ENCODE measurements at regions not wholly inside any gene's neighbourhood (a gene's known extent, or its start where the extent isn't known, plus 50 kb on each side); places are given as distances from the start of the nearest gene placed in this dataset.

DNA sequence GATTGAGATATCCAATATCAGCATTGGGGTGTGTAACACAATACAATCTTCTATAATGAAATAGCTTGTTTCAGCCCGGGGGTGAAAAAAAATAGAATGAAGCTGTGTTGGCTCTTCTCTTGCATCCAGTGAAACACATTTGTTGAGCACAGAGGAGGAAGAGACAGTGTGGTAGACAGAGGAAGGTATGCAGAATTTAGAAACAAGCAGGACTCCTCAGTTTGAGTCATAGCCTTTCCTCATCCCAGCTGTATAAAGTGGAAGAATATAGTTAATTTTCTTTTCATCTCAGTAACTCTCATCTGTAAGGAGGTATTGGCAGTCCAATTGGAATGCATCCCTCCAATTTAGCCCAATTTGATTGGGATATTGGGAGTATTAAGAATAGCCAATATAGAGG is 302.2 kb upstream of the VLDLR start:
- DNase-seq, result no peak

- no peak for DNase-seq
Measured at GRCh38 chr9:2320114-2320513, 301.5 kb upstream of the VLDLR start.

DNA sequence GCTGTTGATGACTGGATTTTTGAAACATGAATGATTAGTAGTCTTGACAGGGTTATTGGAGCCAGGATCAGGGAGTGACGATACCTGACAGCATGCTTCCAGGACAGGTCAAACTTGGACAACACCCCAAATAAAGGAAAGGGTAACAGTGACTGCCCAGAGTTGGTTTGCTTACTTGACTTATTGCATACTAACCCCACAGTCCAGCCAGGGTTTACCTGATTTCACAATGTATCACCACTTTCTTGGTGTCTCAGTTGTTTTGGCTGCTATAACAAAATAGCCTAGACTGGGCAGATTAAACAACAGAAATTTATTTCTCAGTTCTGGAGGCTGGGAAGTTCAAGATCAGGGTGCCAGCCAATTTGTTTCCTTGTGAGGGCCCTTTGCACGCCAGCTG is 301.0 kb upstream of the VLDLR start:
- DNase-seq, result no peak

DNA sequence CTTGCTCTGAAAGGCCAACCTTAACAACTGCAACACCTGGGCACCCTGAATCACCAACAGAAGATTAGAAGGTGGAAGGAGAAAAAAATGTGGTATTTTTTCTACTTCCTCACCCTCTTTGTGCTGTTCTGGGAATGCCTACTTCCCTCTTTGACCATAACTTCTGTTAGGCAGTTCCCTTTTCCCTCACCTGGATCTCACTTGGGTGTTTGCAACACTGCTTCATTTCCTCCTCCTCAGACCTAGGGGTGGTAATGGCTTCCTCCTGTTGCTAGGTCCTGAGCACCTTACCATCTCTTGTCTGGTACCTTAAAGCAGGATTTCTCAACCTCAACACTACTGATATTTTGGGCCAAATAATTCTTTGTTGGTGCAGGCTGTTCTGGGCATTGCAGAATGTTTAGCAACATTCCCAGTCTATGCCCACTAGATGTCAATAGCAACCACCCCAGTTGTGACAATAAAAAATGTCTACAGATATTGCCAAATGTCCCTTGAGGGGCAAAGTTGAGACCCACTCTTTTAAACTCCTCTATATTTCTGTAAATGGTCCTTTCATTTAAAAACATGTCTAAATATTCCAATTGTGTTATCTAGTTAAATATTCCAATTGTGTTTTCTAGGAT is 300.0 kb upstream of the VLDLR start:
- DNase-seq, result no peak

DNA sequence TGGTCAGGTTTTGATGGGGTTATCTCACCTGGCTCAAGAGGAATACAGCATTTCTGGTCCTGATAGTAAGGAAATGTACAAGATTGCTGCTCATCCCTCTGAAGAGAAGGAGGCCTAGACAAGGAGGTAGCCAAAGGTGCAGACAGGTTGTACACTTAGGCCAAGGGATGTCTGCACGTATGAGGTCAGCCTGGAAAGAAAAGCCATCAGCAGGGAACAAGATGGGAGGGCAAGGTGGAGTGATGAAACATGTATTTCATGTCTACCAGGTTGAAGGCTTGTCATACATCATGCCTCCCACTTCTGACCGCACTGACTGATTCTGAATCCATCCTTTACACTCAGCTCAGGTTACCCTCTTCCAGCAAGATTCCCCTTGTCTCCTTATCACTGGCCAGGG is 296.8 kb upstream of the VLDLR start:
- DNase-seq, result no peak

GRCh38 chr9:2332663-2333062 is 288.9 kb upstream of the VLDLR start:
- DNase-seq, result no peak

GRCh38 chr9:2335260-2335659 is 286.3 kb upstream of the VLDLR start:
- DNase-seq, result no peak

DNA sequence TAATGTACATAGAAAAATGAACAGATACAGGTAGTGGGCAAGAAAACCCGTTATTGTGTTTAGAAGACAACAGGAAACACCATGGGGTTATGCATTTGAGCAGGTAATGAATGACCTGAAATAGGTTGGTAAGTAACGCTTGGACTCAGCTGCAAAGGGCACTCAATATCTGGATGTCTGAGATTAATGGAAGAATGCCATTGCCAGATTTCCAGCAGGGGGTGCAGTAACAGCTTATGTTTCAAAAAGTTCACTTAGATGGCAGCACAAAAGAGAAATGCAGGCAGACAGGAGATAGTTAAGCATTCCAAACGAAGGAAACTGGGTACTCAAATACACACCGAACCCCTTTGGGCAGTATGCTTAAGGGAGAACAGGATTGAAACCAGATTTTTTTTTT is 285.5 kb upstream of the VLDLR start:
- no peak for DNase-seq

DNA sequence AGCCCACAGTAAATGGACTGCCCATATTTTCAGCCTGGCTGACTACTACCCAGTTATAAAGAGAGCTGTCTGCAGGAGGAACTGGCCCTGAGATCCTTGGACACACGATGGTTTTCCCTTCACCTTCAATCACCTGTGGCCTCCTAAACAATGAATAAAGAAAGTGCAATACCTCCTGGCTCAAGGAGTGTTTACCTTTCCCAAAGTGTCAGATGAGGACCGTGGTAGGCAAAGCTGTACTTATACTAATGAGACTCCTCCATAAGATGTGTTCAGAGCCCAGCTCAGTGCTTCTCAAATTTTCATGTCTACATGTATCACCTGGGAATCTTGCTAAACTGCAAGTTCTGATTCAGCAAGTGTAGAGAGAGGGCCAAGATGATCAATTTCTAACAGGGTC is 284.5 kb upstream of the VLDLR start:
- no peak for DNase-seq

GRCh38 chr9:2337627-2338026 is 284.0 kb upstream of the VLDLR start:
- DNase-seq, result no peak

DNA sequence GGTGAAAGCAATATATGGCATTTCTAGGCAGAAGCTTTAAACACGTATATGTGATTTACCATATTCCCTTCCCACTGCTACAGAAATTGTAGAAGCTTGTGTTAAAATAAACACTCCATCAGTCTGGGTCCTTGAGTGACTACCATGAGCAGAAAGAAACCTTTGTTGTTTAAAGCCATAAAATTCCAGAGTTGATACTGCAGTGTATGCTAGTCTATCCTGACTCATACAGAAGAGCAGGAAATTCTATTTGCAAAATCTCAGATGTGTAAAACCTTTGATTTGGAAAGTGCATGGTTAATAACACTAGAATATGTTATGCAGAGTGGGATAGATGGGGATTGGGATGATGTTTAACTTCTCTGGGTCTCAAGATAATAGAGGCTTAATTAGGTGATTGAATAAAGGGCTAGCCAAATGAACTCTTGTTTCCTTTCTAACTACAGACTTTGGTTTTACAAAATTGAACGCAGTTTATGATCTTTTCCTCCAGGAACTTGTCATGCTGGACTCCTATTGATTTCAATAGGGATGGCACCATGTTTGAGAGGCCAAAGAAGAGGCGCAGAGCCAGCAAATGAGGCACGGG is 282.7 kb upstream of the VLDLR start:
- DNase-seq, result no peak

GRCh38 chr9:2339416-2339815 is 282.2 kb upstream of the VLDLR start:
- DNase-seq, result no peak

GRCh38 chr9:2340046-2340760 is 281.4 kb upstream of the VLDLR start:
- DNase-seq, result no peak

DNA sequence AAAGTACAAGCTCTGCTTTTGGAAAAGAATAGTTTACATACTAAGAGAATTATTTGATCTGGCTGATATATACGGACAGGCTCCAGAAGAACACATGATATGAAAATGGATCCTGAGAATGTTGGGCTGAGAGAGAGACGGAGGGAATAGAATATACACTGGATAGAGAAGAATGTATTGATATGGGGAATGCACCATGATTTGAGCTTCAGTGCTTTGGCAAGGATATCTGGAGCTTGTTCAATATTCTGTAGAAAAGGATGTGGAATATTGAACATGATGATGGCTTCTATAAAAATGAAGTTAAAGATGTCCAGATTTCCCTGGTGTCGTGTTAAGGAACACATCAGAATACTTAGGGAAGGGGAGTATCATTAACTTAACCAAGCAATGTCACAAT is 280.5 kb upstream of the VLDLR start:
- DNase-seq, result no peak

DNA sequence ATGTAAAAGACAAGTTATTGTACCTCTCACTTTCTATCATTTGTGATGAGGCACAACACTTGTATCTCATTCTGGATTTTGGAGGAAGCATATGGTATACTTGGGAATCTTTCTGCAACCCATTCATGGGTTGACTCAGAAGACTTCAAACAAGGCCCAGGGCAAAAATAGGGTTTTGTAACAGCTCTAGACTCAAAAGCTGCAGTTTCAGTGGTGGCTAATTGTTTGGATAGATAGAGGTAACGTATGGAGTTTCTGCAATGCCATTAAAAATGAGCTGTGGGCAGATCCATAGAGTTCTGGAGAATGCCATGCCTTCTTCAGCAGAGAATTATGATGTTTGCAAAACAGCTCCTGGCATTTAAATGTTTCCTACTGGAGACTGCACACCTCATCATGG is 279.6 kb upstream of the VLDLR start:
- DNase-seq, result no peak

GRCh38 chr9:2343756-2344155 is 277.8 kb upstream of the VLDLR start:
- no peak for DNase-seq

- no peak for DNase-seq
Measured at GRCh38 chr9:2344436-2344835, 277.2 kb upstream of the VLDLR start.

- DNase-seq, result no peak
Measured at GRCh38 chr9:2345013-2345412, 276.6 kb upstream of the VLDLR start.

- DNase-seq, result no peak
Measured at GRCh38 chr9:2346277-2346913, 275.2 kb upstream of the VLDLR start.

GRCh38 chr9:2351324-2351723 is 270.3 kb upstream of the VLDLR start:
- no peak for DNase-seq

- no peak for DNase-seq
Measured at GRCh38 chr9:2354216-2354615, 267.4 kb upstream of the VLDLR start.

DNA sequence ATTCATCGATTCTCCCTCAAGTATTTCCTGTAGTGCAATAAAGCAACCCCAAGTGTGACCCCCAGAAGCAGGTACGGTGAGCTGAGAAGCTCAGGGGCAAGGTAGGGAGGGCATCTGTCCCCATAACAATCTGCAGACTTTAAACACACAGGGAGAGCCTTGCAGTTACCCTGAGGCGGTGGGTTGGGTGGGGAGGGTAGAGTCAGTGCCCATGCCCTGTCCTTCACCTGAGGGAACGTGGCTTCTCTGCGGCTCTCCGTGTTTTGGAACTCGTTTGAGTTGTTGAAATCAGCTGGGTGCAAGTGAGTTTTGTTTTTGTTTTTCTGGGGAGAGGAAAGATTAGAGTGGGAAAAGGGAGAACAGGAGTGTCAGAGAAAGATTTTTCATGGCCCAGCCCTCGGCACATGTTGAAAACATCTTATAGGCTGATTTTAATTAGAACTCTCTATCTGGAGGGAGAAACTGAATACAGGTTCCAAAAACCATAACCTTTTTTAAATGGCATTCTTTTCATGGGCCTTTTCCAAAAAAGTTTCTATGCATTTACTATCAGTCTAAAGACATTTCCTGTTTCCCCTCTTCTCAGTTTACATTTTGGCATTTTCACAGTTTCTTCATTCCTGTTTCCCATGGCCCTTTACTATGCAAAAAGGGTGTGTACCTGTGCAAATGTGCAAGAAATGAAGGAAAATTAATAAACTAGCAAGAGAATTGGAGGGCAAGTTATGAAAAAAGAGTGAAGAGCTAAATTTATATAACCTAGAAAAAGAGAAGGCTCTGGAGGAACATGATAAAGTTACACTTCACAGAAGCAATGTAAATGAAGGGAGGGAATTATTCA is 266.5 kb upstream of the VLDLR start:
- DNase-seq, result no peak

GRCh38 chr9:2355697-2355983 is 265.9 kb upstream of the VLDLR start:
- no peak for DNase-seq
